HG02759 (cell line): ENCODE measurements at regions not wholly inside any gene's neighbourhood (a gene's known extent, or its start where the extent isn't known, plus 50 kb on each side); places are given as distances from the start of the nearest gene placed in this dataset.
A peak's percentile ranks its signal among the peaks of the same experiment; 100 is the strongest.

Source experiments
- ATAC-seq: cut with Tn5 transposase; IDR thresholded peaks from one replicate; pipeline ENCODE4 v1.9.1; 2021; ENCODE audit warnings: mild to moderate bottlenecking, moderate library complexity; ENCODE audit not compliant: unreplicated experiment

GRCh38 chr21:31570824-31571566, 88.5 kb upstream of the SOD1 start:
- ATAC-seq, result no peak

- no peak for ATAC-seq
These were observed 92.9 kb upstream of the SOD1 start for GRCh38 chr21:31566611-31567010.

GRCh38 chr21:31566064-31566463, 93.4 kb upstream of the SOD1 start:
- no peak for ATAC-seq

GRCh38 chr21:31564439-31564838, 95.1 kb upstream of the SOD1 start:
- no peak for ATAC-seq

- no peak for ATAC-seq
These were observed 99.0 kb upstream of the SOD1 start for GRCh38 chr21:31560479-31560878.

GRCh38 chr21:31559368-31560119, 99.9 kb upstream of the SOD1 start:
- ATAC-seq, result peak; percentile 81

- peak; percentile 89 for ATAC-seq
These were observed 100.5 kb upstream of the SOD1 start for GRCh38 chr21:31558962-31559367.

- no peak for ATAC-seq
These were observed 101.1 kb upstream of the SOD1 start for GRCh38 chr21:31558189-31558961.

GRCh38 chr21:31557421-31558188, 101.9 kb upstream of the SOD1 start:
- ATAC-seq, result no peak

GRCh38 chr21:31556662-31557061, 102.8 kb upstream of the SOD1 start:
- no peak for ATAC-seq

- no peak for ATAC-seq
These were observed 103.7 kb upstream of the SOD1 start for GRCh38 chr21:31555741-31556191.

- peak; percentile 46 for ATAC-seq
These were observed 104.9 kb upstream of the SOD1 start for GRCh38 chr21:31554511-31555022.

- ATAC-seq, result no peak
These were observed 105.6 kb upstream of the SOD1 start for GRCh38 chr21:31553926-31554325.

- ATAC-seq, result no peak
These were observed 106.0 kb upstream of the SOD1 start for GRCh38 chr21:31553461-31553860.

GRCh38 chr21:31552826-31553225, 106.7 kb upstream of the SOD1 start:
- no peak for ATAC-seq

GRCh38 chr21:31550070-31550469, 109.4 kb upstream of the SOD1 start:
- no peak for ATAC-seq

GRCh38 chr21:31548688-31549087, 110.8 kb upstream of the SOD1 start:
- no peak for ATAC-seq

- no peak for ATAC-seq
These were observed 112.9 kb upstream of the SOD1 start for GRCh38 chr21:31546443-31547170.

- ATAC-seq, result no peak
These were observed 114.5 kb upstream of the SOD1 start for GRCh38 chr21:31545036-31545435.

GRCh38 chr21:31543191-31543590, 116.3 kb upstream of the SOD1 start:
- ATAC-seq, result no peak
